ENCODE measurements at regions not wholly inside any gene's neighbourhood (a gene's known extent, or its start where the extent isn't known, plus 50 kb on each side); places are given as distances from the start of the nearest gene placed in this dataset.

DNA sequence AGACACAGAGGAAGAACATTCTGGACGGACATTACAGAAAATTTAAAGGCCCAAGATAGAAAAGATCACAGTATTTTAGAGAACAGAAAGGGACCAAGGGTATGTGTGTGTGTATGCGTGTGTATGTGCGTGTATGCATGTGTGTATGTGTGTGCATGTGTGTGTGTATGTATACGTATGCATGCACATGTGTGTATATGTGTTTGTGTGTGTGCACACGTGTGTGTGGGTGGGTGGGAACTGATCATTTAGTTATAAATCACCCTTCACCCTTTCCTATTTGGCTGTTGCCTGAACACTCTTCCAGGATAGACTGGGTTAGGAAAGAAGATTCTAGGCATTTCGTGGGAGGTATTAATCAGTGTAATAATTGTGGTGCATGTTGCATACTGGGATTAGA, 634.4 kb downstream of the DHX35 start:
- no peaks in the 10 kb centered on the region for H3K36me3 ChIP-seq
- WGBS, 2 donors = 84 to 89% methylated on average over 5 to 6 of the region's 6 CpGs
- no peaks in the 10 kb centered on the region for H3K27me3 ChIP-seq
- no peak overlapping the region for H3K27ac ChIP-seq
- no peaks in the 10 kb centered on the region for H3K9me3 ChIP-seq
- H3K4me3 ChIP-seq = no peak overlapping the region
- no peak for DNase-seq (ENCODE audit: low spot score in 2 of 2)
- no peak for TF ChIP-seq EP300 (IDR thresholded peaks at IDR 0.05)
- no peak for TF ChIP-seq CTCF (IDR thresholded peaks at IDR 0.05)
- TF ChIP-seq POLR2A (IDR thresholded peaks at IDR 0.05) = no peak
- no peaks in the 10 kb centered on the region for H3K4me1 ChIP-seq

DNA sequence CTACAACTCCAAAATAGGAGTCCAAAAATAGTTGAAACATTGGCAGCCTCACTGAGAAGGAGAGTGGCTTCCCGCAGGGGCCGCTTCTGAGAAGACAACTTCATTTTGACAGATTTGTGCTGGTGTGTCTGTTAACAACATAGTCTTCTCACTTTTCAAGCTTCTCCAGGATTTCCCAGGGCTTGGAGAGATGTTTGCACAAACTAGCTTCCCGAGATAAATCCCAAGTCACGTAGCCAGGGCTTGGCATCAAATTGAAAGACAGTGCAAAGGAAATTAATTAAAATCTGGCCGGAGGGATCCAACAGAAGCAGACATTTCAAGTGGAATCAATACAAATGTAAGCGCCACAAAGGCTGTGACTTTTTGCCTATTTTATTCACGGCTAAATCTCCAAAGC, 630.2 kb downstream of the DHX35 start:
- TF ChIP-seq POLR2A (IDR thresholded peaks at IDR 0.05) = no peak
- no peak for TF ChIP-seq CTCF (IDR thresholded peaks at IDR 0.05)
- no peak for TF ChIP-seq EP300 (IDR thresholded peaks at IDR 0.05)
- Histone ChIP-seq H3K36me3 (no peaks in the 10 kb centered on the region), H3K4me3 (no peak overlapping the region), H3K9me3 (no peaks in the 10 kb centered on the region), H3K4me1 (no peaks in the 10 kb centered on the region), H3K27me3 (no peaks in the 10 kb centered on the region), H3K27ac (no peak overlapping the region)
- 49 to 52% methylated on average over 7 of the region's 7 CpGs for WGBS, 2 donors
- DNase-seq (ENCODE audit: low spot score in 2 of 2) = no peak

DNA sequence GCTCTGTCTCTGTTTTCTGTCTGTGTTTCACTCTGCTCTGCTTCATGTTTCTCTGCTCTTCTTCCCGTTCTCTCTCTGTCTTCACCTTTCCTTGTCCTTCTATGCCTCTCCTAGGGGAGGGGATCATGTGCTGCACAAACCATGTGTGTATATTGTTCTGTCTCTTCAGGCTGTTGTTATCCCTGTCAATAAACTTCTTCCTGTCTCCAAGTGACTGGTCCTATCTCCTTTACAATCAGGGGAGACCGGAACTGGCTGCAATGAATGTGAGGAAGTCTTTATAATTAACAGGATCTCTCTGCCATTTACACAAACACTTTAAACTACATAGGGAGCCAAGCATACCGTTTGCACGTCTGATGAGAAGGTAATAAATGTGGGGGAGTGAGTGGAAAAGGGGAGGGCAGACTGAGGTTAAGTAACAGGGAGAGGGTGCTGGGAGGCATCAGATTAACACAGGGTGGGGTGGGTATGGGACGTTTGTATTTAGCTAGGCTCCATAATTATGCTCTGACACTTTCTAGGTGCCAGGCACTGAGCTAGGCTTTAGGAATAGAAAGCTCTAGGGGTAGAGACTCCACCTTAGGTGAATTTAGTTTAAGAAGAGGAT, 626.1 kb downstream of the DHX35 start:
- no peaks in the 10 kb centered on the region for H3K9me3 ChIP-seq
- TF ChIP-seq POLR2A (IDR thresholded peaks at IDR 0.05) (no peak), EP300 (IDR thresholded peaks at IDR 0.05) (no peak), CTCF (IDR thresholded peaks at IDR 0.05) (no peak)
- no peaks in the 10 kb centered on the region for H3K36me3 ChIP-seq
- WGBS, 2 donors = 21 to 44% methylated on average over 5 of the region's 5 CpGs
- no peak for DNase-seq (ENCODE audit: low spot score in 2 of 2)
- H3K27ac ChIP-seq = no peak overlapping the region
- H3K27me3 ChIP-seq = no peaks in the 10 kb centered on the region
- H3K4me3 ChIP-seq = no peak overlapping the region
- H3K4me1 ChIP-seq = no peaks in the 10 kb centered on the region

- peaks cover 0 to 4% (median 0%) of the 10 kb centered on the region in 4 donors for H3K4me1 ChIP-seq
- no peak overlapping the region for H3K27ac ChIP-seq
- TF ChIP-seq POLR2A (IDR thresholded peaks at IDR 0.05) (no peak), CTCF (IDR thresholded peaks at IDR 0.05) (no peak), EP300 (IDR thresholded peaks at IDR 0.05) (no peak)
- no peaks in the 10 kb centered on the region for H3K27me3 ChIP-seq
- no peaks in the 10 kb centered on the region for H3K36me3 ChIP-seq
- 37 to 43% methylated on average over 1 of the region's 1 CpG for WGBS, 2 donors
- no peaks in the 10 kb centered on the region for H3K9me3 ChIP-seq
- DNase-seq (ENCODE audit: low spot score in 2 of 2) = no peak
- H3K4me3 ChIP-seq = no peak overlapping the region
Observed at GRCh38 chr20:39581034-39581433, 618.9 kb downstream of the DHX35 start.

GRCh38 chr20:39576771-39577170, 614.6 kb downstream of the DHX35 start:
- peaks cover 0 to 8% (median 0%) of the 10 kb centered on the region in 4 donors for H3K4me1 ChIP-seq
- WGBS, 2 donors = 52 to 73% methylated on average over 5 of the region's 5 CpGs
- no peaks in the 10 kb centered on the region for H3K36me3 ChIP-seq
- no peak for TF ChIP-seq POLR2A (IDR thresholded peaks at IDR 0.05)
- TF ChIP-seq CTCF (IDR thresholded peaks at IDR 0.05) = no peak
- TF ChIP-seq EP300 (IDR thresholded peaks at IDR 0.05) = no peak
- peaks cover 0 to 9% (median 0%) of the 10 kb centered on the region in 4 donors for H3K9me3 ChIP-seq
- no peaks in the 10 kb centered on the region for H3K27me3 ChIP-seq
- no peak overlapping the region for H3K27ac ChIP-seq
- H3K4me3 ChIP-seq = no peak overlapping the region
- DNase-seq (ENCODE audit: low spot score in 2 of 2) = no peak

Data from tibial nerve (tissue), 4 donors.